ENCODE measurements at regions not wholly inside any gene's neighbourhood (a gene's known extent, or its start where the extent isn't known, plus 50 kb on each side); places are given as distances from the start of the nearest gene placed in this dataset.

DNA sequence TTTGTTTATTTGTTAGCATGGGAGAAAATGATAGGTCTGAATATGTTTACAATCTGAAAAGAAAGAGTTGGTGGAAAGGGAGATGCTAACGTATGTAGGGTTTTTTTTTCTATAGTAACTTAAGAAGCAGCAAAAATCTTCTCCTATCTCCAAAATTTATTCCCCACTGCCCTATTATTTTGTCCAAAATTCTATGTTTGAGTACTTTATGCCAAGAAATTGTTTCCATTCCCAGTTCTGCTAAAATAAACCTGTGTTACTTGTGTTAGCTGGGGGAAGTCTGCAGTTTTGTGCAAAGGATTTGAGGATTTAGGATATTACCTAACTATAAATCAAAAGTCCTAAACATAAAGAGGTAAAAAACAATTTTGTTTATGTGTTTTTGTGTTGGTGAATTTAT lies 2770.4 kb upstream of the PCDH20 start:
- H2AFZ ChIP-seq (ENCODE audit: low read length, unreplicated experiment) = no peak overlapping the region
- H3K27me3 ChIP-seq (ENCODE audit: insufficient read depth, low read length) = no peaks in the 10 kb centered on the region
- H3K4me1 ChIP-seq (ENCODE audit: control insufficient read depth, insufficient read depth, low read length, unreplicated experiment) = no peaks in the 10 kb centered on the region
- no peak overlapping the region for H3K27ac ChIP-seq (ENCODE audit: low read depth, low read length)
- no peaks in the 10 kb centered on the region for H3K79me2 ChIP-seq (ENCODE audit: control insufficient read depth, insufficient read depth, low read length, unreplicated experiment)
- H3K36me3 ChIP-seq (ENCODE audit: insufficient read depth, low read length) = no peaks in the 10 kb centered on the region
- no peak overlapping the region for H3K4me3 ChIP-seq (ENCODE audit: low read depth, low read length)

- Histone ChIP-seq H2AFZ (ENCODE audit: low read length, unreplicated experiment) (no peak overlapping the region), H3K4me1 (ENCODE audit: control insufficient read depth, insufficient read depth, low read length, unreplicated experiment) (no peaks in the 10 kb centered on the region), H3K4me3 (ENCODE audit: low read depth, low read length) (no peak overlapping the region), H3K27ac (ENCODE audit: low read depth, low read length) (no peak overlapping the region), H3K79me2 (ENCODE audit: control insufficient read depth, insufficient read depth, low read length, unreplicated experiment) (no peaks in the 10 kb centered on the region), H3K36me3 (ENCODE audit: insufficient read depth, low read length) (no peaks in the 10 kb centered on the region), H3K27me3 (ENCODE audit: insufficient read depth, low read length) (no peaks in the 10 kb centered on the region)
These were observed 2765.1 kb upstream of the PCDH20 start for GRCh38 chr13:64180756-64181155.

- Histone ChIP-seq H3K27ac (ENCODE audit: low read depth, low read length) (no peak overlapping the region), H3K79me2 (ENCODE audit: control insufficient read depth, insufficient read depth, low read length, unreplicated experiment) (no peaks in the 10 kb centered on the region), H2AFZ (ENCODE audit: low read length, unreplicated experiment) (no peak overlapping the region), H3K27me3 (ENCODE audit: insufficient read depth, low read length) (no peaks in the 10 kb centered on the region), H3K4me3 (ENCODE audit: low read depth, low read length) (no peak overlapping the region), H3K4me1 (ENCODE audit: control insufficient read depth, insufficient read depth, low read length, unreplicated experiment) (peaks cover 4% of the 10 kb centered on the region), H3K36me3 (ENCODE audit: insufficient read depth, low read length) (no peaks in the 10 kb centered on the region)
These were observed 2750.2 kb upstream of the PCDH20 start for GRCh38 chr13:64165826-64166225.

GRCh38 chr13:64164435-64164834 lies 2748.8 kb upstream of the PCDH20 start:
- Histone ChIP-seq H3K36me3 (ENCODE audit: insufficient read depth, low read length) (no peaks in the 10 kb centered on the region), H3K79me2 (ENCODE audit: control insufficient read depth, insufficient read depth, low read length, unreplicated experiment) (no peaks in the 10 kb centered on the region), H2AFZ (ENCODE audit: low read length, unreplicated experiment) (no peak overlapping the region), H3K4me3 (ENCODE audit: low read depth, low read length) (no peak overlapping the region), H3K4me1 (ENCODE audit: control insufficient read depth, insufficient read depth, low read length, unreplicated experiment) (no peaks in the 10 kb centered on the region), H3K27me3 (ENCODE audit: insufficient read depth, low read length) (no peaks in the 10 kb centered on the region), H3K27ac (ENCODE audit: low read depth, low read length) (no peak overlapping the region)

DNA sequence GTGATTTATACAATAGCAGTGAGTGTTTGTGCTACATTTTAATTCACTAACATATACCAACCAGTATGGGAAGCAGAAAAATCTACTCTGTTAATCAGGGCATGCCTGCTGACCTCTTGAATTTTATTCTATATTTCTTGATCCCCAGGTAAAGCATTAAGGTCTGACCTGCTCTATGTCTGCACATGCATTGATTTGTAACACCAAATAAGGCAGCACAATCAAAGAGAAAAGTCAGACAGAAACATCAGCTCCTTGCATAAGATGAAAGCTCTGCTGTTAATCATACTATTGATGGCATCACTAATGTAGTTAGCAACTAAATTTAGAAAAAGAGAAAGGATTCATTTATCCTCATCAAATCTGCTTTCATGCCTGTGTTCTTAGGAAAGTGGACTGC lies 2744.8 kb upstream of the PCDH20 start:
- no peak overlapping the region for H3K4me3 ChIP-seq (ENCODE audit: low read depth, low read length)
- H3K27me3 ChIP-seq (ENCODE audit: insufficient read depth, low read length) = no peaks in the 10 kb centered on the region
- no peak overlapping the region for H3K27ac ChIP-seq (ENCODE audit: low read depth, low read length)
- no peaks in the 10 kb centered on the region for H3K36me3 ChIP-seq (ENCODE audit: insufficient read depth, low read length)
- no peak overlapping the region for H2AFZ ChIP-seq (ENCODE audit: low read length, unreplicated experiment)
- peaks cover 4% of the 10 kb centered on the region for H3K4me1 ChIP-seq (ENCODE audit: control insufficient read depth, insufficient read depth, low read length, unreplicated experiment)
- no peaks in the 10 kb centered on the region for H3K79me2 ChIP-seq (ENCODE audit: control insufficient read depth, insufficient read depth, low read length, unreplicated experiment)

DNA sequence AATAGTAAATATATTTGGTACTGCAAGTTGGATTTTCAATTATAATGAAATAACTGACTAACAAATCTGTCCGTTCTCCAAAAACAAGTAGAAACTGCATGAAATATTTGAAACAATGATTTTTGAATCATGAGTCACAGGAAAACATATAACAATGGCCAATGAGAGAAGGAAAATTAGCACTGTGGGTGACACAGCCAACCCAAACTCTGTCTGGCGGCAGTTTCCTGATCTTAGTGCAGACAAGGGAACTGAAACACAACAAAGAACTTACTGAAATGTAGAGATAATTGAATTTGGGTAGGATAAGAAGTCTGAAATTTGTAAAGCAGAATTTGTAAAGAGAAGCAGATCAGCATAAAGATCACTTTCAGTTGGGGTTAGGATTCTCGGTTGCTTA lies 2743.3 kb upstream of the PCDH20 start:
- Histone ChIP-seq H3K79me2 (ENCODE audit: control insufficient read depth, insufficient read depth, low read length, unreplicated experiment) (no peaks in the 10 kb centered on the region), H3K4me1 (ENCODE audit: control insufficient read depth, insufficient read depth, low read length, unreplicated experiment) (peaks cover 4% of the 10 kb centered on the region), H2AFZ (ENCODE audit: low read length, unreplicated experiment) (peak overlapping the region; percentile 42), H3K27me3 (ENCODE audit: insufficient read depth, low read length) (no peaks in the 10 kb centered on the region), H3K4me3 (ENCODE audit: low read depth, low read length) (no peak overlapping the region; the same call in 1 of the 2 replicates), H3K36me3 (ENCODE audit: insufficient read depth, low read length) (no peaks in the 10 kb centered on the region), H3K27ac (ENCODE audit: low read depth, low read length) (no peak overlapping the region)

DNA sequence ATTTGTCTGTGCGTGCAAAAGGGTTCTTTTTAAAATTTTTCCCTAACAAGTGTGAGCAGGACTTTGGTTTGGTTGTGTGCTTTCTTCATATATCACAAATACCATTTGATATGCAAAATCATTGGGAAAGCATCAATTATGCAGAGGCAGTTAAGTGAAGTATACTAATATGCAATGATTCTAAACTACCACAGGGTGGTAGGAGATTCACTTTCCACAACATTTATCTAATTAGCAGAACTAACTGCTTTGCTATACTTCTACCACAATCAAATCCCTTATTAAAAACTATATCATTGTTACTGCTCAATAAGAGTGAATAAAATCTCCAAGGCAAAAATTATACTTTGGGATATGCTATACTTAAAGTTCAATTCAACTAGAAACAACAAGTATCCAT lies 2738.9 kb upstream of the PCDH20 start:
- Histone ChIP-seq H3K79me2 (ENCODE audit: control insufficient read depth, insufficient read depth, low read length, unreplicated experiment) (no peaks in the 10 kb centered on the region), H3K4me3 (ENCODE audit: low read depth, low read length) (no peak overlapping the region), H3K4me1 (ENCODE audit: control insufficient read depth, insufficient read depth, low read length, unreplicated experiment) (peaks cover 4% of the 10 kb centered on the region), H3K27me3 (ENCODE audit: insufficient read depth, low read length) (no peaks in the 10 kb centered on the region), H2AFZ (ENCODE audit: low read length, unreplicated experiment) (no peak overlapping the region), H3K36me3 (ENCODE audit: insufficient read depth, low read length) (no peaks in the 10 kb centered on the region), H3K27ac (ENCODE audit: low read depth, low read length) (no peak overlapping the region)

DNA sequence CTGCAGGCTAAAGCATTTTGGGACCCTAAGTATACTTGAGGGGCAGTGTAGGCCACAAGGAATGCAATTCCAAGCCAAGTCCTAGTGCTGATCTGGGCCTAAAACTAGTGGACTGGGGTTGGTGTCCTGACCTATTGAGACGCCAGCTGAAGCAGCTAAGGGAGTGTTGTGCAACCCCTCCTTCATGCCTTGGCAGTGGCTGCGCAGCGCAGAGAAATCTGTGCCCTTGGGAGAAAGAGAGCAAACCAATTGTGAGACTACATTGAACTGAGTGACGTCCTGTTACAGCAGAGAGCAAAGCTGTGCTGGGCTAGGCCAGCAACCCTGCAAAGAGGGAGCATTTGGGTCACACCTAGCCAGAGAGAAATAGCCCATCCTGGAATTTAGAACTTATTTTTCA lies 2715.0 kb upstream of the PCDH20 start:
- H3K79me2 ChIP-seq (ENCODE audit: control insufficient read depth, insufficient read depth, low read length, unreplicated experiment) = no peaks in the 10 kb centered on the region
- no peak overlapping the region for H3K4me3 ChIP-seq (ENCODE audit: low read depth, low read length)
- H3K27ac ChIP-seq (ENCODE audit: low read depth, low read length) = no peak overlapping the region

DNA sequence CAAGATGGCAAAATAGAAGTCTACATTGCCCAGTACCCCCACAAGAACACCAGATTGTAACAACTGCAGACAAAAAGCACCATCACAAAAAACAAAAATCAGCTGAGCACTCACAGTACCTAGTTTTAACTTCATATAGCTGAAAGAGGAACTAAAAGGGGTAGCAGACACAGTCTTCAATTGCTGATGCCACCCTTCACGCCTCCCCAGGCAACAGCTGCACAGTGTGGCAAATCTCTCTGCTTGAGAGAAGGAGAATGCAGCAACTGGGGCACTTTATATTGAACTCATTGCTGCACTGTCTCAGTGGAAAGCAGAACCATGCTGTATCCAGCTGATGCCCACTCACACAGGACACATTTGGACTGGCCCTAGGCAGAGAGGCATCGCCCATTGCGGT lies 2714.5 kb upstream of the PCDH20 start:
- Histone ChIP-seq H3K4me1 (ENCODE audit: control insufficient read depth, insufficient read depth, low read length, unreplicated experiment) (no peaks in the 10 kb centered on the region), H3K4me3 (ENCODE audit: low read depth, low read length) (no peak overlapping the region), H3K36me3 (ENCODE audit: insufficient read depth, low read length) (no peaks in the 10 kb centered on the region), H3K27me3 (ENCODE audit: insufficient read depth, low read length) (no peaks in the 10 kb centered on the region), H3K27ac (ENCODE audit: low read depth, low read length) (no peak overlapping the region), H2AFZ (ENCODE audit: low read length, unreplicated experiment) (no peak overlapping the region), H3K79me2 (ENCODE audit: control insufficient read depth, insufficient read depth, low read length, unreplicated experiment) (no peaks in the 10 kb centered on the region)

More for the DNA sequence above, 2715.0 kb upstream of the PCDH20 start:
- H3K27me3 ChIP-seq (ENCODE audit: insufficient read depth, low read length) = no peaks in the 10 kb centered on the region
- H3K36me3 ChIP-seq (ENCODE audit: insufficient read depth, low read length) = no peaks in the 10 kb centered on the region
- no peaks in the 10 kb centered on the region for H3K4me1 ChIP-seq (ENCODE audit: control insufficient read depth, insufficient read depth, low read length, unreplicated experiment)
- no peak overlapping the region for H2AFZ ChIP-seq (ENCODE audit: low read length, unreplicated experiment)

- H2AFZ ChIP-seq (ENCODE audit: low read length, unreplicated experiment) = peak overlapping the region; percentile 65
These were observed 2712.2 kb upstream of the PCDH20 start for GRCh38 chr13:64127856-64128255.

GRCh38 chr13:64127192-64127591 lies 2711.5 kb upstream of the PCDH20 start:
- Histone ChIP-seq H2AFZ (ENCODE audit: low read length, unreplicated experiment) (no peak overlapping the region), H3K36me3 (ENCODE audit: insufficient read depth, low read length) (no peaks in the 10 kb centered on the region)

More at GRCh38 chr13:64127856-64128255, 2712.2 kb upstream of the PCDH20 start:
- Histone ChIP-seq H3K36me3 (ENCODE audit: insufficient read depth, low read length) (no peaks in the 10 kb centered on the region), H3K27ac (ENCODE audit: low read depth, low read length) (no peak overlapping the region), H3K27me3 (ENCODE audit: insufficient read depth, low read length) (no peaks in the 10 kb centered on the region), H3K4me3 (ENCODE audit: low read depth, low read length) (no peak overlapping the region), H3K4me1 (ENCODE audit: control insufficient read depth, insufficient read depth, low read length, unreplicated experiment) (peaks cover 3% of the 10 kb centered on the region), H3K79me2 (ENCODE audit: control insufficient read depth, insufficient read depth, low read length, unreplicated experiment) (no peaks in the 10 kb centered on the region)

More at GRCh38 chr13:64127192-64127591, 2711.5 kb upstream of the PCDH20 start:
- H3K27ac ChIP-seq (ENCODE audit: low read depth, low read length) = no peak overlapping the region
- no peaks in the 10 kb centered on the region for H3K79me2 ChIP-seq (ENCODE audit: control insufficient read depth, insufficient read depth, low read length, unreplicated experiment)
- peaks cover 3% of the 10 kb centered on the region for H3K4me1 ChIP-seq (ENCODE audit: control insufficient read depth, insufficient read depth, low read length, unreplicated experiment)
- H3K27me3 ChIP-seq (ENCODE audit: insufficient read depth, low read length) = no peaks in the 10 kb centered on the region
- H3K4me3 ChIP-seq (ENCODE audit: low read depth, low read length) = no peak overlapping the region

Measured in ACC112 (cell line).